ENCODE measurements at regions not wholly inside any gene's neighbourhood (a gene's known extent, or its start where the extent isn't known, plus 50 kb on each side); places are given as distances from the start of the nearest gene placed in this dataset.
"Not testable (repeated sequence)": the region's sequence is repeated elsewhere in the genome, so short reads cannot be mapped to it uniquely, and the experiment has no call there.

DNA sequence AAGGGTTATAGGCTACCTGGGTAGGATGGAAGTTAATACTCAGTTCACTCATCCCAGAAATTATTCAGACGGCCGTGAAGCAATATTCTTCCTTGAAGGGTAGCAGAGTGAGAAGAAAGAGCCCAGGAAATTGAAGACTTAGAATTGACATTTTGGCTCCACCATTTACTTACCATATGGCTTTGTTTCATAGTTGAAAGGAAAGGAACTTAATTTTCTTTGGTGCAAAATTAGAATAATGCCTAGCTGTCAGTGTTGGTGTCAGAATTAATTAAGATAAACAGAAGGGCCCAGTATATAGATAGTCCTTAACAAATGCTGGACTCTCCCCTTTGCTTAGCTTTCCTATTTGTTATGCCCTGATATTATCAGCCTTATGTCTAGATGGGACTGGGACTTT is 263.2 kb downstream of the KCNJ3 start:
- DNase-seq: no peak

DNA sequence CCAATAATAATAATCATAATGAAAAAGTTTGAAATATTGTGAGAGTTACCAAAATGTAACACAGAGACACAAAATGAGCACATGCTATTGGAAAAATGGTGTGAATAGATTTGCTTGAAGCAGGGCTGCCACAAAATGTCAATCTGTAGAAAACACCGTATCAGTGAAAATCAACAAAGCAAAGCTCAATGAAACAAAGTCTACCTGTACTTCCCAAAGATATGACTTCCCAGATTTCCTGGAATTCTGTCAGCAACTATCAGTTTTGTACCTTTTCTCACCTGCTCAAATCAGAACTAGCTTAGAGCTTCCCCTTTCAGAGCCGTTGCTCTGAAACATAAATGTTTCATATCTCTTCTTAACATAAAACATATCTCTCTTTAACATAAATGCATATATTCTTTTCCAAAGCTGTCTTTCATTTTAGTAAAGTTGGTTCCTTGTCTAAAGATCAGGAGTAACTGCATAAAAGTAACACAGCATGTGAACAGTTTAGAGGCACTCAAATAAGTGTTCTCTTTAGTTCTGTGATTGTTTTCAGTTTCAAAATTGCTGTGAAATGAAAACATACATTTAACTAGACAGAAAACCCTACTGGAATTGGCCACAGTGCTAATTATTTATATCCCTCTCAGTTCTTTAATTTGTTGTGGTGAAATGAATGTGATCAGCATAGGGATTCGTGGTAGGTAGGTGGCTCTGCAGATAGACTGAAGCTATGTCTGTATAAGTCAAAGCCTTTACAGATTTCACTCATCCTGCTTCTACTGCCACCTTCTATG is 262.5 kb downstream of the KCNJ3 start:
- no peak for DNase-seq

DNA sequence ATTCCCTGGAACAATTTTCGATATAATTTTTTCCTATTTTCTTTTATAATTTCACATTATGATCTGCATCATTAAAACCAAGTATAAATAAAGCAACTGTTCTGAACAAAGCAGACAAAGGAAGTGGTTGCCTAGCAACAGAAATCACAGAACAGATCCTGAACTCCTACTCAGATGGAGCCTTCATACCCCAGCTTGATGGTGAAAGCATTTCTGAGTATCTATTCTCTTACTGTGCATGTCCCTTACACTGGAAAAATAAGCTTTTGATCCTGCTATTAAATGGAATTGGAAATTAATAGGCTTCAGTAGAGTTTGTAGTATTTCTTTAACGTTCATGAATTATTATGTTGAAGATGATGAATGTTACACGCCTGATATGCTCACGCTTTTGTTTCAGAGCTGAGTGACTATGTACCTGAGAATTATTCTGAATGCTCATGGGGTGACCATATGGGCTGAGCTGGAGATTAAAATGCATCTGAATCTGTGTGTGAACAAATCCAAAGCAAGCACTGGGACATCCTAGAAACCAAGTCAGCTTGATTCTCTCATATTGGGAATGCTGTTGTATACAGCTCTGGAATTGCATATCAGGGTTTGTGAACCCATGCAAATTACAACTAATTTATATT is 254.0 kb downstream of the KCNJ3 start:
- no peak for DNase-seq

DNA sequence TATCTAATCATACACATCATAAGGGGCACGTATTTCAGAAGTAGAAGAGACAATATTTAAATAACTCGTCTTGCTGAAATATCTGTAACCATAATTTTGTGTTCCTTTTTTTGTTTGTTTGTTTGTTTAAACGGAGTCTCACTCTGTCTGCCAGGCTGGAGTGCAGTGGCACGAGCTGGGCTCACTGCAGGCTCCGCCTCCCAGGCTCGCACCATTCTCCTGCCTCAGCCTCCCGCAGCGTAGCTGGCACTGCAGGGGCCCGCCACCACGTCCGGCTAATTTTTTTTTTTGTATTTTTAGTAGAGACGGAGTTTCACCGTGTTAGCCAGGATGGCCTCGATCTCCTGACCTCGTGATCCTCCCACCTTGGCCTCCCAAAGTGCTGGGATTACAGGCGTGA is 248.9 kb downstream of the KCNJ3 start:
- DNase-seq: not testable (repeated sequence)

DNA sequence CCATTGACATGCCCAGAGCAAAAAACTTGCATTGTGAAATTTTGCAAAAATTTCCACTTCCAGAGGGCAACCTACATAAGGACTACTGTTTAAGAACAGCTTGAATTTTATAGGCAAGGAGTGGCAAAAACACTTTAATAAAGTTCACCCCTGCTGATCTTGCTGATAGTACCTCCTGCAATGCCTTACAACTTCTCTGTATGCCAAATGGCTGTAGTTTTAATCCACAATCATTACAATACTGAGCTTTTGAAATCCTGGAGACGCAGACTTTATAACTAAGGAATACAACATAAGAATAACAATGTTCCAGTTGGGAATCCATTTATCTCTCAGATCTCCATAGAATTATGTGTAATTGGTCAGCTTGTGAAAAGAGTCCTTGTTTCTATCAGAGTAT is 247.5 kb downstream of the KCNJ3 start:
- DNase-seq: no peak

DNA sequence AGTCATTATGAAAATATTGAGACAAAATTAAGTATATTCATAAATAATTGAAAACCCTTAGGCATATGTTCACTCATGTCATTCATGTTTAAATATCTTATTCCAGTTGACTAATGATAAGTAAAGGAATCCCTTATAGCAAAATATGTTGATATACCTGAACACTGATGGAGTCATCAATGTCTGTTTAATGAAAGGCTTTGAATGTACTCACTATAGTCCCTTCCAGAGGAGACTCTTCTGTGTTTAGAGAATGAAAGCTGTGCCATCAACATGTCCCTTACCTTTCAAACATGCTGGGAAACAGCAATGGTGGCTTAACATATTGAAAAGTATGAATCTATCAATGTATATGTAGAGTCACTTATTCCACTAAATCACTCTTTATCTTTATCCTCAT is 242.9 kb downstream of the KCNJ3 start:
- no peak for DNase-seq

DNA sequence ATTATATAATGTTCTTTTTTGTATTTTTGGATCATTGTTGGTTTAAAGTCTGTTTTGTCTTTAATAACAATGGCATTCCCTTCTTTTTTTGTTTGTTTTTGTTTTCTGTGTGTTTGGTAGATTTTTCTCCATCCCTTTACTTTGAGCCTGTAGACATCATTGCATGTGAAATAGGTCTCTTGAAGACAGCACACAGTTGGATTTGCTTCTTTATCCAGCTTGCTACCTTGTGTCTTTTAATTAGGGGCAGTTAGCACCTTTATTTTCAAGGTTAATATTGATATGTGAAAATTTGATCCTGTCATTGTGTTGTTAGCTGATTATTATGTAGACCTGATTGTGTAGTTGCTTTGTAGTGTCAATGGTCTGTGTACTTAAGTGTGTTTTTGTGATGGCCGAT is 235.7 kb downstream of the KCNJ3 start:
- no peak for DNase-seq

DNA sequence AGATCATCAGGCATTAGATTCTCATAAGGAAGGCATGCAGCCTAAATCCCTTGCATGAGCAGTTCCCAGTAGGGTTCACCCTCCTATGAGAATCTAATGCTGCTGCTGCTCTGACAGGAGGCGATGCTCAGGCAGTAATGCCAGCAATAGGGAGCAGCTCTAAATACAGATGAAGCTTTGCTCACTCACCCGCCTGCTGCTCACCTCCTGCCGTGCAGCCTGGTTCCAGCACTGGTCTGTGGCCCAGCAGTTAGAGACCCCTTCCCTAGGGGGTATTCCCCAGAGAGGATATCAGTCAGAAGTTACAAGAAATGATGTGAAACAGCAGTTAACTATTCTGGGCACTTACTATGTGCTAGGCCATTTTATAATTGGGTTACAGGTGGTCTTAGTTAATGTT is 226.0 kb downstream of the KCNJ3 start:
- DNase-seq: no peak

DNA sequence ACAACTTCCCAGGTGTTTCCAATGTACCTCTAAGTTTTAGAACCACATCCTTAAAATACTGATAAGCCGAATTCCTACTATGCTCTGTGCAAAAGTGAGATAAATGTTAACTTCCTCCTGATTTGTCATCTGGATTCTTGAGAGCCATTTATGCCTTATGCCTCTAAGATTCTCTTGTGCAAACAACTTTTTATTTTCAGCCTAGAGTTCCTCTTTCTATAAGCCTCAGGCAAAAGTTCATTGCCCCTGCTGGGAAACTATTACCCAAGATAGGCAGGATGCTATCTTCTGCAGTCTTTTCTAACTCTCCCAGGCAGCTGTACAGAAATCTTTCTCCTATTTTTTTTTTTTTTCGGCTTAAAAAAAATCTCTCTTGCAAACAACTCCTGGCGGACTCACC is 216.1 kb downstream of the KCNJ3 start:
- no peak for DNase-seq

DNA sequence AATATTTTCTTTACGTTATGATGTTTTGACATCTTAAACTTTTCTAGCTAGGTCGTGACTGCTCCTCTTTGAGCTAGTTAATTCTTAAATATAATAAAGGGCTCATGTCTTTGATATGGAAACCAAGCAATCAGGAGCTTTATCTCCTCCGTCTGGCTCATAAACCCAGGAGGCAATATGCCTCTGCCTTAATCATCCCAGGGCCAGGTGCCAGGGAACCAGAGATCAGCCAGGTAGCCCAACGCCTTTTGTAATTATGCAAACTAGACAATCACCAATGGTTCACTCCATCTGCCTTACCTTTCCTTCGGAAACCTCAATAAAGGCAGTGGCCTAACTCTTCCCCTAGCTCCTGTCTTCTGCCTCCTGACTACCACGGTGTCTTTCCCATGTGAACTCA is 213.7 kb downstream of the KCNJ3 start:
- DNase-seq: no peak

DNA sequence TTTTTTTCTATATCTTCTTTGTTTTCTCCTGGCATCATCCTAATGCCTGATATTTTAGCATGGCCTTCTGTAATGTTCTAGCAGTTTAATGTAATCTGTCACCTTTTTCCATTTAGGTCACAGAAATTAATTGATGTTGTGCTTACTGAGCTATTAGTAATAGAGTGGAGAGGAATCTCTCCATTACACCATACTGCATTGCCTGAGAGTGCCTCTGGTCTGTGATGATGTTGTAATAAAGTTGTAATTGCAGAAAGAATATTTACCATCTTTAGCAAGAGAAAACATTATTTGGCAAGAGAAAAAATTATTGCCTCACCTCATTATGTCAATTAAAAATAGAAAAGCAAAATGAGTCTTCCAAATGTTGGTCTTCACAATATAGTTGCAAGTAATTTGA is 213.2 kb downstream of the KCNJ3 start:
- no peak for DNase-seq

DNA sequence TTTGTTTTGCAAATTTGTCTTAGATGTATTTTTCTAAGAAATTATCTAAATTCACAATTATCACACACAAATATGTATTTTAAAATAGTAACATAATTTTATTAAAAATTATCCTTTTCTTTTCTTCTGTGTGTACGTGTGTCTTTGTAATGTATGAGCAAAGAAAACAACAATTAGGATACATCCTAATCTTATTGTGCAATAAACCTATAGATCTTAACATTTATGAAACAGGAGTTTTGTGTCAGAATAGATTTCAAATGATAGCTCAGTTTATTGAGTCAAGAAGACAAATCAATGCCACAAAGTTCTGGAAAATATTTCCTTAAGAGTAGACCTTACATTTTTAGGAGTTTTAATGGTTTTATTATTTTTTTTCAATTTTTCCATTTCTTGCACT is 212.2 kb downstream of the KCNJ3 start:
- DNase-seq: no peak

DNA sequence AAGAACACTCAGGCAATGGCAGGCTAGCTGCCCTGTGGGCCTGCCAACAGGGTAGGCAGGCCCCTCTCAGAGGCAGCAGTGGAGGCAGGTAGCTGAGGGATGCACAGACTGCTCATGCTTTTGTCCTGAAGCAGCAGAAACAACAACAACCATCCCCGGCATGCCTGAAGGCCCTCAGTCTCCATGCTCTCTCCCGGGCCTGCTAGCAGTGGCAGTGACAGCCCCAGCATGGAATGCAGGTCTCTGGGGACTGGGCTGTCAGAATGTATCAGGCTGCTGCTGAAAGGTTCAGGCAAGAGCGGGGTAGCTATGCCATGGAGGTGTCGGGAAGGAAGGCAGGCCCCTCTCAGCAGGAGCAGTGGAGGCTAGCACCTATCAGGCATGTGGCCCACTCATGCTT is 209.8 kb downstream of the KCNJ3 start:
- DNase-seq: no peak
